Stomach (tissue), 8 donors: ENCODE measurements at regions not wholly inside any gene's neighbourhood (a gene's known extent, or its start where the extent isn't known, plus 50 kb on each side); places are given as distances from the start of the nearest gene placed in this dataset.

Source experiments
- DNase-seq, 2 donors: peaks; one replicate each; pipeline versions ENCODE4 v3.0.0 to v3.0.0-alpha.2; 2013 to 2019
- H3K27ac ChIP-seq, 5 donors: fragments of 200-600 bp in 4 of 5; sonication (generic) in 4 of 5; one replicate each; pipeline ENCODE4 v1.5.1; 2013 to 2019; ENCODE audit warnings: mild to moderate bottlenecking in 1 of 5, moderate library complexity in 1 of 5
- H3K27me3 ChIP-seq, 3 donors: fragments of 200-600 bp; sonication (generic); one replicate each; pipeline ENCODE4 v1.5.1; 2017 to 2019; ENCODE audit warnings: mixed run types in 1 of 3
- H3K36me3 ChIP-seq, 4 donors: fragments of 200-600 bp; sonication (generic); 1 replicate in 3 of 4; 2 replicates in 1 of 4; pipeline ENCODE4 v1.5.1; 2016 to 2019
- H3K4me1 ChIP-seq, 4 donors: fragments of 200-600 bp; sonication (generic); one replicate each; pipeline ENCODE4 v1.5.1; 2016 to 2019
- H3K4me3 ChIP-seq, 4 donors: fragments of 200-600 bp; sonication (generic) in 3 of 4; one replicate each; pipeline ENCODE4 v1.5.1; 2016 to 2019; ENCODE audit warnings: mild to moderate bottlenecking in 1 of 4
- H3K9me3 ChIP-seq, 4 donors: fragments of 200-600 bp; sonication (generic); one replicate each; pipeline ENCODE4 v1.5.1; 2016 to 2019
- CTCF ChIP-seq, 7 experiments: fragments of 450-650 bp in 4 of 7; fragments of 200-600 bp in 3 of 7; sonication (generic) in 3 of 7; IDR thresholded peaks; one replicate each; pipeline ENCODE4 v1.5.1; 2016 to 2019; ENCODE audit warnings: antibody characterized with exemption in 7 of 7, control low read depth in 2 of 7, mild to moderate bottlenecking in 1 of 7
- EP300 ChIP-seq: sonication (generic); formaldehyde crosslinking; IDR thresholded peaks from one replicate; pipeline ENCODE4 v1.6.1; 2017; ENCODE audit warnings: antibody characterized with exemption
- POLR2A ChIP-seq, 4 donors: fragments of 450-650 bp; IDR thresholded peaks; one replicate each; pipeline ENCODE4 v1.6.1; 2016; ENCODE audit warnings: antibody characterized with exemption in 4 of 4, control low read depth in 2 of 4, mild to moderate bottlenecking in 1 of 4, moderate library complexity in 1 of 4
- POLR2AphosphoS5 ChIP-seq, 3 donors: sonication (generic); formaldehyde crosslinking; IDR thresholded peaks; one replicate each; pipeline ENCODE4 v1.6.1; 2016; ENCODE audit warnings: antibody characterized with exemption in 3 of 3
- WGBS, 5 donors: extraction: QIAGEN DNeasy Blood & Tissue Kit in 3 of 5; methylation state at CpG; one replicate each; pipeline versions ENCODE4 v1.1.5 to v1.1.7; 2013 to 2018; 5-methylcytosine and 5-hydroxymethylcytosine counted together
- intact Hi-C: fragments of 100-400 bp; cut with DNase I; formaldehyde crosslinking; loops from one replicate; pipeline ENCODE4 v1.15.1; 2023; ENCODE audit warnings: low total_unique reads
- donor health status: healthy with polysubstance abuse.
- donor health status: Bipolar disorder and iron deficiency.
- donor health status: healthy.

- Histone ChIP-seq H3K36me3 (no peaks in the 10 kb centered on the region), H3K27ac (no peak overlapping the region), H3K4me1 (no peaks in the 10 kb centered on the region), H3K9me3 (no peaks in the 10 kb centered on the region), H3K27me3 (no peaks in the 10 kb centered on the region), H3K4me3 (no peak overlapping the region)
- intact Hi-C loops, result no loop called here
- 73 to 86% (median 85%) methylated on average over 7 of the region's 7 CpGs for WGBS, 5 donors
- no peak for TF ChIP-seq EP300
- no peak for TF ChIP-seq POLR2A (IDR thresholded peaks at IDR 0.05)
- no peak for TF ChIP-seq CTCF (IDR thresholded peaks at IDR 0.05)
- TF ChIP-seq POLR2AphosphoS5 (IDR thresholded peaks at IDR 0.05), result no peak
- DNase-seq, result no peak
Measured at GRCh38 chr5:8848366-8848765, 697.5 kb downstream of the SEMA5A start.

- no peak for TF ChIP-seq CTCF (IDR thresholded peaks at IDR 0.05)
- no peak for TF ChIP-seq POLR2AphosphoS5 (IDR thresholded peaks at IDR 0.05)
- no peak for TF ChIP-seq POLR2A (IDR thresholded peaks at IDR 0.05)
- no peak for TF ChIP-seq EP300
- H3K4me1 ChIP-seq, result no peaks in the 10 kb centered on the region
- intact Hi-C loops, result no loop called here
Measured at GRCh38 chr5:8848997-8849594, 696.8 kb downstream of the SEMA5A start.

GRCh38 chr5:8851101-8851500, 694.8 kb downstream of the SEMA5A start:
- WGBS, 5 donors, result 69 to 86% (median 74%) methylated on average over 2 of the region's 2 CpGs
- DNase-seq, result no peak

More at GRCh38 chr5:8848997-8849594, 696.8 kb downstream of the SEMA5A start:
- DNase-seq, result no peak
- H3K27ac ChIP-seq, result no peak overlapping the region
- H3K4me3 ChIP-seq, result no peak overlapping the region
- no peaks in the 10 kb centered on the region for H3K36me3 ChIP-seq
- 74 to 88% (median 85%) methylated on average over 3 of the region's 3 CpGs for WGBS, 5 donors
- no peaks in the 10 kb centered on the region for H3K27me3 ChIP-seq
- H3K9me3 ChIP-seq, result no peaks in the 10 kb centered on the region

GRCh38 chr5:8857051-8857450, 688.8 kb downstream of the SEMA5A start:
- H3K27ac ChIP-seq, result no peak overlapping the region
- H3K4me3 ChIP-seq, result no peak overlapping the region
- no peaks in the 10 kb centered on the region for H3K4me1 ChIP-seq
- no peak for DNase-seq
- H3K27me3 ChIP-seq, result no peaks in the 10 kb centered on the region
- TF ChIP-seq CTCF (IDR thresholded peaks at IDR 0.05) (no peak), POLR2AphosphoS5 (IDR thresholded peaks at IDR 0.05) (no peak)
- no peaks in the 10 kb centered on the region for H3K9me3 ChIP-seq
- H3K36me3 ChIP-seq, result no peaks in the 10 kb centered on the region
- intact Hi-C loops, result no loop called here
- WGBS, 5 donors, result 29 to 42% (median 39%) methylated on average over 2 of the region's 2 CpGs

More at GRCh38 chr5:8851101-8851500, 694.8 kb downstream of the SEMA5A start:
- TF ChIP-seq CTCF (IDR thresholded peaks at IDR 0.05) (no peak), EP300 (no peak)
- H3K27ac ChIP-seq, result no peak overlapping the region
- H3K36me3 ChIP-seq, result no peaks in the 10 kb centered on the region
- H3K4me1 ChIP-seq, result no peaks in the 10 kb centered on the region
- intact Hi-C loops, result no loop called here
- no peaks in the 10 kb centered on the region for H3K9me3 ChIP-seq
- no peaks in the 10 kb centered on the region for H3K27me3 ChIP-seq
- no peak overlapping the region for H3K4me3 ChIP-seq
